Thoracic aorta (tissue), 2 donors: ENCODE measurements at regions not wholly inside any gene's neighbourhood (a gene's known extent, or its start where the extent isn't known, plus 50 kb on each side); places are given as distances from the start of the nearest gene placed in this dataset.

Experiments used
- ATAC-seq: fragments of 150-250 bp; one replicate; pipeline ENCODE4 v1.8.0; 2017; ENCODE audit warnings: low read depth; ENCODE audit not compliant: insufficient number of reproducible peaks, low FRiP score
- DNase-seq: peaks from one replicate; pipeline ENCODE4 v3.0.0-alpha.2; 2020; ENCODE audit warnings: low spot score
- H3K27ac ChIP-seq, 2 donors: fragments of 200-600 bp; sonication (generic); 1 replicate in 1 of 2; 2 replicates in 1 of 2; pipeline ENCODE4 v1.5.1; 2016; ENCODE audit warnings: mild to moderate bottlenecking in 2 of 2, moderate library complexity in 2 of 2
- H3K27me3 ChIP-seq: fragments of 200-600 bp; sonication (generic); replicated peaks from 2 replicates; pipeline ENCODE4 v1.6.0; 2016; ENCODE audit warnings: mild to moderate bottlenecking; ENCODE audit not compliant: insufficient read depth
- H3K36me3 ChIP-seq: fragments of 200-600 bp; sonication (generic); one replicate; pipeline ENCODE4 v1.5.1; 2016
- H3K4me1 ChIP-seq, 2 donors: fragments of 200-600 bp; sonication (generic); 1 replicate in 1 of 2; 2 replicates in 1 of 2; pipeline versions ENCODE4 v1.5.1 to v1.6.0; 2016; ENCODE audit warnings: low read depth in 2 of 2, mild to moderate bottlenecking in 1 of 2; ENCODE audit not compliant: control insufficient read depth in 1 of 2
- H3K4me3 ChIP-seq: fragments of 200-600 bp; sonication (generic); 2 replicates; pipeline ENCODE4 v1.5.1; 2016; ENCODE audit warnings: mild to moderate bottlenecking
- H3K9me3 ChIP-seq: fragments of 200-600 bp; sonication (generic); 2 replicates; pipeline ENCODE4 v1.5.1; 2016
- TF ChIP-seq, protein P1 (sequence below): fragments of 200-600 bp; sonication (generic); IDR thresholded peaks from one replicate; pipeline ENCODE4 v1.5.1; 2019; ENCODE audit warnings: antibody characterized with exemption

DNA sequence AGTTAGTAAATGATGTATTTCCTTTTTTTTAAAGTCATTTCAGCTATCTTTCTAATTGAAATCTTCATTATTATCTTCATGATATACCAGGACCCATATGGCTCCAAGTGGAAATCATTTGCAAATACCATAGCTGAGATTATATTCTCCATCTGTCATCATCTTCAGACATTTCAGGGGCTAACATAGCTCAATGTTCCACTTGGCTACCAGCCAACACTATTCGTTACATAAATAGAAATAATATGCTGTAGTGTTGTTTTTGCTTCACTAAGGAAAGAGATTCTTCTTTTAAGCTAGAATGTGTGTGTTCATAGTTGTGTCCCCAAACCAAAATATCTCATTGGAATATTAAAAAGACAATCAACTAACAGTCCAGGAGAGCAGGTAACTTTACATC lies 225.1 kb downstream of the DIO2 start:
- H3K27me3 ChIP-seq = no peaks in the 10 kb centered on the region
- DNase-seq (no peak), ATAC-seq (no peak)
- no peaks in the 10 kb centered on the region for H3K36me3 ChIP-seq
- H3K4me1 ChIP-seq = no peaks in the 10 kb centered on the region
- no peak overlapping the region for H3K27ac ChIP-seq
- TF ChIP-seq, protein P1, sequence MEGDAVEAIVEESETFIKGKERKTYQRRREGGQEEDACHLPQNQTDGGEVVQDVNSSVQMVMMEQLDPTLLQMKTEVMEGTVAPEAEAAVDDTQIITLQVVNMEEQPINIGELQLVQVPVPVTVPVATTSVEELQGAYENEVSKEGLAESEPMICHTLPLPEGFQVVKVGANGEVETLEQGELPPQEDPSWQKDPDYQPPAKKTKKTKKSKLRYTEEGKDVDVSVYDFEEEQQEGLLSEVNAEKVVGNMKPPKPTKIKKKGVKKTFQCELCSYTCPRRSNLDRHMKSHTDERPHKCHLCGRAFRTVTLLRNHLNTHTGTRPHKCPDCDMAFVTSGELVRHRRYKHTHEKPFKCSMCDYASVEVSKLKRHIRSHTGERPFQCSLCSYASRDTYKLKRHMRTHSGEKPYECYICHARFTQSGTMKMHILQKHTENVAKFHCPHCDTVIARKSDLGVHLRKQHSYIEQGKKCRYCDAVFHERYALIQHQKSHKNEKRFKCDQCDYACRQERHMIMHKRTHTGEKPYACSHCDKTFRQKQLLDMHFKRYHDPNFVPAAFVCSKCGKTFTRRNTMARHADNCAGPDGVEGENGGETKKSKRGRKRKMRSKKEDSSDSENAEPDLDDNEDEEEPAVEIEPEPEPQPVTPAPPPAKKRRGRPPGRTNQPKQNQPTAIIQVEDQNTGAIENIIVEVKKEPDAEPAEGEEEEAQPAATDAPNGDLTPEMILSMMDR = no peak
- no peak overlapping the region for H3K4me3 ChIP-seq
- H3K9me3 ChIP-seq = no peaks in the 10 kb centered on the region

DNA sequence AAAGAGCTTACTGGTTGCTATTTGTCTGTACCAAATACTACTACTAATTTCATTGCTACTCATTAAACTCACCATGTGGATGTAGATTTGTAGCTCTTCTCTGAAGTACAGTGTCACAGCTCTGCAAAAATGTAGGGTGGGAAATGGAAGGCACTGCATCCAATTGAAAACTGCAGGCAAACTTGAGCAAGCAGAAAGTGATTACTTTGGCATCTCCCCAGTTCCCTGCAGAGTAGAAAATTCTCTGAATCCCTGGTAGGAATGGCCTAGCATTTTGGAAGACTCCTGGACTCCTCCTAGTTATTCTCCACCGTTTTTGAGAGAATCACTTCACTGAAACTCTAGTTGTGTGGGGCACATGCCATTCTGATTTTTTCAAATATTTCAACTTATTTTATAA lies 239.1 kb downstream of the DIO2 start:
- ATAC-seq (peak; percentile 55), DNase-seq (no peak)
- Histone ChIP-seq H3K9me3 (no peaks in the 10 kb centered on the region), H3K4me3 (no peak overlapping the region), H3K27ac (no peak overlapping the region), H3K36me3 (no peaks in the 10 kb centered on the region), H3K4me1 (peaks cover 0 to 3% of the 10 kb centered on the region in 2 donors), H3K27me3 (no peaks in the 10 kb centered on the region)
- TF ChIP-seq, protein P1 = no peak

DNA sequence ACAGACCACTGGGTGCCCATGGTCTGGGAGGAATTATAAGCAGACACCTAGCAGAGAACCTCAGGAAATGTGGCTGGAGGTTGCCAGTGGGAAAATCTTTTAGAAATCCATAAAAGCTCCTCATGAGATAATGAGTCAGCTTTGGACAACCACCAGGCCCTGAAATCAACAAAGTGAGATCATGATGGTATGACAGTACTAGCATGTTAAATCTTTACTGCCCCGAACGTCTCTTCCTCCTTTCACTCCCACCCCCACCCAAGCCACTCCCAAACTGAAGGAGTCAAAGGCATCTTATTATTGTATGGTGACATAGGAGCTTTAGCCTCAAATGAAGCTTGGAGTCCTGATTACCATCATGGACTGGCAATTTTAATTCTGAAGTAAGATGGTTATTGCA lies 240.0 kb downstream of the DIO2 start:
- Histone ChIP-seq H3K4me1 (peaks cover 0 to 3% of the 10 kb centered on the region in 2 donors), H3K27ac (no peak overlapping the region), H3K36me3 (no peaks in the 10 kb centered on the region), H3K27me3 (no peaks in the 10 kb centered on the region), H3K9me3 (no peaks in the 10 kb centered on the region), H3K4me3 (no peak overlapping the region)
- ATAC-seq (no peak), DNase-seq (no peak)
- TF ChIP-seq, protein P1 = no peak

DNA sequence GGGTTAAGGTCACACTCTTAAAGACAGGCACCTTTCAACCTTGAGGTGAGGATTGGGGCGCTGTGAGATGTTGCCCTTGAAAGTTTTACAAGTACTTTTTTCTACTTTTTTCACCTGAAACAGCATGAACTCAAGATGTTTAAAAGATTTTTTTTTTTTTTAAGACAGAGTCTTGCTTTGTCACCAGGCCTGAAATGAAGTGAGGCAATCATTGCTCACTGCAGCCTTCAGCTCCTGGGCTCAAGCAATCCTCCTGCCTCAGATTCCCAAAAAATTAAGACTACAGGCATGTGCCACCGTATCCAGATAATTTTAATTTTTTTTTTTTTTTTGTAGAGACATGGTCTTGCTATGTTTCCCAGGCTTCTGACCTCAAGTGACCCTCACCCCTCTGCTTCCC lies 243.9 kb downstream of the DIO2 start:
- Histone ChIP-seq H3K4me3 (no peak overlapping the region), H3K27me3 (no peaks in the 10 kb centered on the region), H3K9me3 (no peaks in the 10 kb centered on the region), H3K27ac (no peak overlapping the region), H3K36me3 (no peaks in the 10 kb centered on the region), H3K4me1 (peaks cover 0 to 6% of the 10 kb centered on the region in 2 donors)
- DNase-seq (no peak), ATAC-seq (no peak)
- TF ChIP-seq, protein P1 = no peak

DNA sequence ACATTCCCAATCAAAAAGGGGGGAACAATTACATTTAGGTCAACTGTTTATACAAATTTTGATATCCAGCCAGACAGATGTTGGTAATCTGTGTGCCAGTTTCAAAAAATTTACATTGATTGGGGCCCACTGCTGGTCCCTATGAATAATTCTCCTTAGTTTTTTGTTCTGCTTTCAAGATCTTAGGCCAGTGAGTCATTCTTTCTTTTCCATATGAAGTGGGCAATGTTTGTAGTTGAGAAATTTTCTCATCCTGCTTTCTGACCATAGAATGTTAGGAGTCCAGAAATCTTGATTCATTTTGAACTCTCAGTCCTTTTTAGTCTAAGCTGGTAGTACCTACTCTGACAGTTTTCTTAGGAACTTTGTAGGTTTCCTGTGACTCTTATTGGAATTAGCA lies 244.3 kb downstream of the DIO2 start:
- no peak for ATAC-seq
- H3K27me3 ChIP-seq = no peaks in the 10 kb centered on the region
- TF ChIP-seq, protein P1 = no peak
- no peak overlapping the region for H3K4me3 ChIP-seq
- H3K9me3 ChIP-seq = no peaks in the 10 kb centered on the region
- peaks cover 0 to 6% of the 10 kb centered on the region in 2 donors for H3K4me1 ChIP-seq
- H3K36me3 ChIP-seq = no peaks in the 10 kb centered on the region
- no peak for DNase-seq
- no peak overlapping the region for H3K27ac ChIP-seq
